ENCODE measurements at regions not wholly inside any gene's neighbourhood (a gene's known extent, or its start where the extent isn't known, plus 50 kb on each side); places are given as distances from the start of the nearest gene placed in this dataset.
"Not testable (repeated sequence)": the region's sequence is repeated elsewhere in the genome, so short reads cannot be mapped to it uniquely, and the experiment has no call there.

- no peak overlapping the region for H3K4me3 ChIP-seq (ENCODE audit: low read depth in 1 of 2, low read length in 1 of 2)
- H3K36me3 ChIP-seq = no peaks in the 10 kb centered on the region
- TF ChIP-seq CTCF (IDR thresholded peaks at IDR 0.05) = no peak
- H3K9me3 ChIP-seq = no peaks in the 10 kb centered on the region
- H3K27ac ChIP-seq = no peak overlapping the region
- no peaks in the 10 kb centered on the region for H3K4me1 ChIP-seq (ENCODE audit: control insufficient read depth in 1 of 2, insufficient read depth in 1 of 2, low read depth in 1 of 2, low read length in 1 of 2)
- H3K27me3 ChIP-seq = no peaks in the 10 kb centered on the region
These were observed 87.6 kb upstream of the SEMA3D start for GRCh38 chr7:85274454-85274853.

- H3K4me3 ChIP-seq (ENCODE audit: low read depth in 1 of 2, low read length in 1 of 2) = no peak overlapping the region
- no peak overlapping the region for H3K27ac ChIP-seq
- H3K27me3 ChIP-seq = no peaks in the 10 kb centered on the region
- H3K4me1 ChIP-seq (ENCODE audit: control insufficient read depth in 1 of 2, insufficient read depth in 1 of 2, low read depth in 1 of 2, low read length in 1 of 2) = no peaks in the 10 kb centered on the region
- no peak for TF ChIP-seq CTCF (IDR thresholded peaks at IDR 0.05)
- H3K36me3 ChIP-seq = no peaks in the 10 kb centered on the region
- no peaks in the 10 kb centered on the region for H3K9me3 ChIP-seq
These were observed 76.0 kb upstream of the SEMA3D start for GRCh38 chr7:85262891-85263290.

- no peaks in the 10 kb centered on the region for H3K36me3 ChIP-seq
These were observed 74.5 kb upstream of the SEMA3D start for GRCh38 chr7:85261336-85261735.

GRCh38 chr7:85249787-85250186, 62.9 kb upstream of the SEMA3D start:
- H3K36me3 ChIP-seq; H3K9me3 ChIP-seq; H3K4me3 ChIP-seq (ENCODE audit: low read depth in 1 of 2, low read length in 1 of 2): not testable (repeated sequence)

More at GRCh38 chr7:85261336-85261735, 74.5 kb upstream of the SEMA3D start:
- Histone ChIP-seq H3K4me1 (ENCODE audit: control insufficient read depth in 1 of 2, insufficient read depth in 1 of 2, low read depth in 1 of 2, low read length in 1 of 2) (no peaks in the 10 kb centered on the region), H3K4me3 (ENCODE audit: low read depth in 1 of 2, low read length in 1 of 2) (no peak overlapping the region), H3K27ac (no peak overlapping the region), H3K9me3 (no peaks in the 10 kb centered on the region), H3K27me3 (no peaks in the 10 kb centered on the region)
- TF ChIP-seq CTCF (IDR thresholded peaks at IDR 0.05) = no peak

GRCh38 chr7:85239109-85239508, 52.3 kb upstream of the SEMA3D start:
- no peak overlapping the region for H3K4me3 ChIP-seq (ENCODE audit: low read depth in 1 of 2, low read length in 1 of 2)
- TF ChIP-seq CTCF (IDR thresholded peaks at IDR 0.05) = no peak

More at GRCh38 chr7:85249787-85250186, 62.9 kb upstream of the SEMA3D start:
- not testable (repeated sequence) for H3K27me3 ChIP-seq; H3K4me1 ChIP-seq (ENCODE audit: control insufficient read depth in 1 of 2, insufficient read depth in 1 of 2, low read depth in 1 of 2, low read length in 1 of 2); H3K27ac ChIP-seq

GRCh38 chr7:85237721-85238120, 50.9 kb upstream of the SEMA3D start:
- H3K27me3 ChIP-seq = no peaks in the 10 kb centered on the region
- H3K36me3 ChIP-seq = no peaks in the 10 kb centered on the region
- no peaks in the 10 kb centered on the region for H3K4me1 ChIP-seq (ENCODE audit: control insufficient read depth in 1 of 2, insufficient read depth in 1 of 2, low read depth in 1 of 2, low read length in 1 of 2)
- no peak for TF ChIP-seq CTCF (IDR thresholded peaks at IDR 0.05)
- H3K4me3 ChIP-seq (ENCODE audit: low read depth in 1 of 2, low read length in 1 of 2) = no peak overlapping the region
- no peaks in the 10 kb centered on the region for H3K9me3 ChIP-seq
- no peak overlapping the region for H3K27ac ChIP-seq

More at GRCh38 chr7:85239109-85239508, 52.3 kb upstream of the SEMA3D start:
- no peaks in the 10 kb centered on the region for H3K27me3 ChIP-seq
- no peaks in the 10 kb centered on the region for H3K9me3 ChIP-seq
- H3K36me3 ChIP-seq = no peaks in the 10 kb centered on the region
- no peak overlapping the region for H3K27ac ChIP-seq
- H3K4me1 ChIP-seq (ENCODE audit: control insufficient read depth in 1 of 2, insufficient read depth in 1 of 2, low read depth in 1 of 2, low read length in 1 of 2) = no peaks in the 10 kb centered on the region

Data from neutrophil (primary cell).